ENCODE measurements at regions not wholly inside any gene's neighbourhood (a gene's known extent, or its start where the extent isn't known, plus 50 kb on each side); places are given as distances from the start of the nearest gene placed in this dataset.

GRCh38 chr9:78406933-78407332, 110.0 kb downstream of the PSAT1 start:
- TF ChIP-seq CTCF (conservative IDR thresholded peaks at IDR 0.05; ENCODE audit: low read length) (no peak), EZH2phosphoT487 (IDR thresholded peaks at IDR 0.05; ENCODE audit: borderline replicate concordance) (no peak)
